Activated CD4-positive, CD25-positive, alpha-beta regulatory T cell treated with anti-CD3 and anti-CD28 coated beads, Interleukin-2, amount 50 U/mL, for 24 hours (primary cell): ENCODE measurements at regions not wholly inside any gene's neighbourhood (a gene's known extent, or its start where the extent isn't known, plus 50 kb on each side); places are given as distances from the start of the nearest gene placed in this dataset.

Experiments used
- ATAC-seq, 2 donors: fragments of 150-1000 bp; cut with Tn5 transposase; one replicate each; pipeline ENCODE4 v1.10.0; 2021; ENCODE audit warnings: mild to moderate bottlenecking in 1 of 2, moderate library complexity in 1 of 2

GRCh38 chr2:62369541-62370202 is 136.3 kb downstream of the TMEM17 start:
- ATAC-seq, result no peak

- ATAC-seq, result no peak
Measured at GRCh38 chr2:62364791-62365528, 141.0 kb downstream of the TMEM17 start.

DNA sequence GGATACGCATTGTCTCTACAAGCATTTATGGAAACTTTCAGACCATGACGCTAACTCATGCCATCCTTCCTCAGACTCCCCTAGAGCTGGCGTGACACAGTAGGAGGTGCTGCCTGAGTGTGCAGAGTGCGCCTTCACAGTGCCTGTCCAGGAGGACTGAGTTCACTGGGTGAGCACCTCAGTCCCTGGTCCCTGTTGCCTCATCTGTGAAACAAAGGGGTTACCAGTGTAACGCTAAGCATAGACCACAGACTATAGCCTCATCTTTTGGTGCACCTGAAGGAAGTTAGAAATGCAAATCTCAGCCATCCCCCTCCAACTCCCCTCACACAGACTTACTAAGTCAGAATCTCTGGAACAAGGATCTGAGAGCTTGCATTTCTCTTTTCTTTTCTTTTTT is 142.8 kb downstream of the TMEM17 start:
- ATAC-seq, result no peak

DNA sequence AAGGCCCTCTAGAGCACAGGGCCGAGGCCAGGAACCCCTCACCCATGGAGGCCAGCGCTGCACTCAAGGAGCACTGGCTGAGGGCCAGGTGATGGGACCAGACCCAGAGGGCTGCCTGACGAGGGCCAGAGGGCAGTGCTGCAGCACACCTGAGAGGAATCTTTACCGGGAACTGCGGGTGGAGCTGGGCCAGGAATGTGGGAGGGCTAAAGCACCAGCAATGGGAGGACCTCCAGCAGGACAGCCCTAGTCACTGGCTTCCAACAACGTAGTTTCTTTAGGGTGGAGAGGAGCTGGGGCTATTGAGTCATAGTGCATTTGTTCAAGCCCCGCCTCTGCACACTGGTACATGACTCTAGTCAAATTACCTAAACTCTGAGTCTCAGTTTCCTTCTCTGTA is 143.4 kb downstream of the TMEM17 start:
- no peak for ATAC-seq

DNA sequence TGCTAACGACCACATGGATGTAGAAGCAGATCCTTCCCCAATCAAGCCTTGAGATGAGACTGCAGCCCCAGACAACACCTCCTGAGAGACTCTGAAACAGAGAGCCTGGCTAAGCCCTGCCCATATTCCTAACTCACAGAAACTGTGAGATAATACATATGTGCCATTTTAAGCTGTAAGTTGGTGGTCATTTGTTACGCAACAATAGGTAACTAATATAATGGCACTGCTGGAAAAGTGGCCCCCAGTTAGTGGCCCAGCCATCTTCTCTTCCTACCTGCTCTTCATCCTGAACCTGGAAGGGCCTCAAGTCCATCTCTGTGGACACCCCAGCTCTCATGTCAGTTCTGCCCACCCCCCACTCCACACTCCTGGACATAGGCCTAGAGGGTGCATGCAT is 144.0 kb downstream of the TMEM17 start:
- ATAC-seq, result no peak

DNA sequence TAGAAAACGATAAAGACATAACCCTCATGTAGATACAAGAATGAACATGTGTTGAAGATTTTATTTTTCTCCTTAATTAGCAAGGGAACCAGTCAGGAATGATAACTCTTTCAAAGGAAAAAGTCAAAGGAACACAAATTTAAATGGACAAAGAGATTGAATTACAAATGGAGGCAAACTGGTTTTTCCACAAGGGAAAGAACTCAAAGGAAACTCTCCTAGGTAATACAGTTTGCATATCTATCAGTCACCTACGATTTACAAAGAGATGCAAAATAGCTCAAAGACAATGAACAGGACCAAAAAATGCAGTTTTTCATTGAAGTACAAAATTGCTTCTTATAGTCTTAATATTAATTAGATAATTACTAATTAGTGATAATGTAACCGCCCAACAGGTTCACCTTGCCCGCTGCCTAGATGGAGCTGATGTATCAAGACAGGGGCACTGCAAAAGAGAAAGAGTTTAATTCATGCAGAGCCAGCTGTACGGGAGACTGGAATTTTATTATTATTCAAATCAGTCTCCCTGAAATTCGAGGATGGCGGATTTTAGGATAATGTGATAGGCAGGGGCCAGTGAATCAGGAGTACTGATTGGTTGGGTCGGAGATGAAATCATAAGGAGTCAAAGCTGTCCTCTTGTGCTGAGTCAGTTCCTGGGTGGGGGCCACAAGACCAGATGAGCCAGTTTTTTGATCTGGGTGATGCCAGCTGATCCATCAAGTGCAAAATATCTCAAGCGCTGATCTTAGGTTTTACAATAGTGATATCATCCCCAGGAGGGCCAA is 151.0 kb downstream of the TMEM17 start:
- no peak for ATAC-seq

DNA sequence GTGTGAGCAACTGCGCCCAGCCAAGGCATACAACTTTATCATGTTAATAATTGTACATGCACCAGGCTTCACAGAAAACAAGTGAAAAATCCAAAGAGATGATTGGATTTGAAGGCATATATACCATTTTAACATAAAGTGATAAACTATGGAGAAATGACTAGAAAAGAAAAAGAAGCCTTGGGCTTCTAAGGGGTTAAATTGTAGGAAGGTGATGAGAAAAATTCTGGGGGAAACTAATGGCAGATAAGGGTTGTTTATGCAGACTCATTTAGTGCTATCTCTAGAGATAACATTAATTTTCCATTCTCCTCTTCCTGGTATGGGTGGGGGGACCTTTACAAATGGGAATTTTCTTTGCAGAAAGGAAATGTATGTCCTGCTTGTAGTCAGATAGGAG is 154.0 kb downstream of the TMEM17 start:
- ATAC-seq, result no peak

DNA sequence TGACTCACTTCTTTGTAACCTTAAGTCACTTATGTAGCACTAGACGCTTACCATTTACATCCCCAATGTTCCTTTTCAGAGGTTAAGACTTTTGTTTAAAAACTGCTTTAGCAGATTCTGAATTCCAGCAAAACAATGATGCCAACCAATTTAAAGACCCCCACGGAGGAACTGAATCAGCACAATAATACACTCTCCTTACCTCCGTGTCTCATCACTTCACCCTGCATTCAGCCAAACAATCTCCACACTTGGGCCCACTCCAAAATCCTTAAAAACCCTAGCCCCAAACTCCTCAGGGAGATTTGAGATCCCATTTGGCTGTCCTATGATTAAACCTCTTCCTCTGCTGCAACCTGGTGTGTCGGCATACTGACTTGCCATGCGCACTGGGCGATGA is 153.9 kb downstream of the B3GNT2 start:
- ATAC-seq, result no peak

GRCh38 chr2:62348700-62349099 is 152.8 kb downstream of the B3GNT2 start:
- no peak for ATAC-seq

DNA sequence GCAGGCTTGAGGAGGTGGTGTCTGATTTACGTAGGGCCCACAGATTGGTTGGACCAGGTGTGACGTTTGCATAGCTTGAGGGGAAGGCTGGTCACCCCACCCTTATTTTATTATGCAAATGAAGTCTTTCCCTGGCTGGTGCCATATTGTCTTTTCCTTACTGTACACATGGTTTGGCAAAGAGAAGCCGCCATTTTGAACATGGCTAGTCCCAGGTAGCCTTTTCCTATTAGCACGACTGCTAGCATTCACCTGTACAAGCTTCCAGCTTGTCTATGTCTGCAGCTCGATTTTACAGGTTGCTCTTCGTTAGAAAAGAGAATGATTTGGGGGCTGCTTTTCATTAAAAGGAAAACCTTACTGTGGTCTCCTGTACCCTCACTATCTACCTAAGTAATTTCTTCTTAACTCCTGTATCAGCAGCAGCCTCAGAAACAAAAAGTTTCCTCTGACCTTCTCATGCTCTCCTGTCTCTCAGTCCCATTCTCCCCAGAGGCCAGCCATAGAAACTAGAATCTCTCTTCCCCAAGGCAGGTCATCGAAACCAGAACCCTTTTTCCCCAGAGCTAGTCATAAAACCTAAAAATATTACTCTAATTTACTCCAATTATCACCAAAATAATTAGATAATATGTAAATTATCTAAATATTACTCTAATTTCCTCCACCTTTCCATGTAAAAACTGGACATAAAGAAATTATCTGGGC is 151.8 kb downstream of the B3GNT2 start:
- ATAC-seq, result no peak

DNA sequence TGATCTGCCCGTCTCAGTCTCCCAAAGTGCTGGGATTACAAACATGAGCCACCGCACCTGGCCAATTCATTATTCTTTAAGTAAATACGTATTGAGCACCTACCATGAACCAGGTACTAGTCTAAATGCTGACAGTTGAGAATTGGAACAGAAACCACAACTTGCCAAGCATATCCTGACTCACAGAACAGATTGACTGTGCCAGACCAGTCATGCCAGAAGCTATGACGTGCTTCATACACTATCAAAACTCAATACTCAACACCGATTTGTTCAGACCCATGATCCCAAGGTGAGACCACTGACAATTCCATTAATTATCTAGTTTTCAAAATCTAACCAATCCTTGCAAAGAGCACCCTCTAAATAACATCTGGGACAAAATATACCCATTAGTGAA is 148.6 kb downstream of the B3GNT2 start:
- ATAC-seq, result peak; percentile 79 to 89

- ATAC-seq, result no peak
Measured at GRCh38 chr2:62343636-62344337, 147.9 kb downstream of the B3GNT2 start.

DNA sequence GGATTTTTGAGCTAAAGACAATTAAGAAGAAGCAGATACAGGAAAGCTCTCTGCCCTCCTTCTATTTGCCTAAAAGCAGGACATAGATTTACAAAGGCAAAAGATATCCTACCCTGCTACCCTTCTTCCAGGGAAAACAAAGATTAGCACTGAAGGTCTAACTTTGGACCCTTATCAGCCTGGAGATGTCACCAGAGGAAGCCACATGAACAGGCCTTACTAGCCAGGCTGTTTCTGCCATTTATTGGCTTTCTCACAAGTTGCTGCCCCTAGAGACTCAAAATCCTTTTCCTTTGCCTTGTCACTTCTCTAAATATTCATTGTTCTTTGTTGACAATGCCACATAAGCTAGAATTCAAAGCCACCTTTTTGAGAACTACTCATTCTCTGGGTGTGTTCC is 147.3 kb downstream of the B3GNT2 start:
- ATAC-seq, result no peak

GRCh38 chr2:62340994-62341484 is 145.1 kb downstream of the B3GNT2 start:
- peak in 1 of 2 donors; percentile 33 for ATAC-seq

GRCh38 chr2:62339837-62340236 is 143.9 kb downstream of the B3GNT2 start:
- no peak for ATAC-seq

DNA sequence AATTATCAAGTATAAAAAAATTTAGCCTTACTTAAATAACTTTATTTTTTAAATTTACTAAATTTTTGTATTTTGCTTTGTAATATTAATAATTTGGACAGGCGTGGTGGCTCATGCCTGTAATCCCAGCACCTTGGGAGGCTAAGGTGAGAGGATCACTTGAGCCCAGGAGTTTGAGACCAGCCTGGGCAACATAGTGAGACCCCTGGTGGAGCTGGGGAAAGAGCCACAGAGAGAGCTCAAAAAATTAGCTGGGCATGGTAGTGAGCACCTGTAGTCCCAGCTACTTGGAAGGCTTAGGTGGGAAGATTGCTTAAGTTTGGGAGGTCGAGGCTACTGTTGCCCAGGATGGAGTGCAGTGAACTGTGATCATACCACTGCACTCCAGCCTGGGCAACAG is 143.5 kb downstream of the B3GNT2 start:
- no peak for ATAC-seq

DNA sequence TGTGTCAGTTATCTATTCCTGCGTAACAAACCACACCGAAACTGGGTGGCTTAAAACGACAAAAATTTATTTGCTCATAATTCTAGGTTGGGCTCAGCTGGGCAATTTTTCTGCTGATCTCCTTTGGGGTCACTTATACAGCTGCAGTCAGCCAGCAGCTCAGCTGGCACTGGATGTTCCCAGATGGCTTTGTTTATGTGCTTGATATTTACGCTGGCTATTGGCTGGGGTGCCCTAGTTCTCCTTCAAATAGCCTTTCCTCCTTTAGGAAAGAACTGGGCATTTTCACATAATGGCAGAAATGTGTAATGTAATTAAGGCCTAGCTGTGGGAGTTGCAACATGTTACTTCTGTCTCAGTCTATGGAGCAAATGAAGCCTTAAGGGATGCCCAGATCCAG is 142.2 kb downstream of the B3GNT2 start:
- ATAC-seq, result no peak

- ATAC-seq, result no peak
Measured at GRCh38 chr2:62337403-62337802, 141.5 kb downstream of the B3GNT2 start.

- ATAC-seq, result no peak
Measured at GRCh38 chr2:62335612-62336011, 139.7 kb downstream of the B3GNT2 start.

DNA sequence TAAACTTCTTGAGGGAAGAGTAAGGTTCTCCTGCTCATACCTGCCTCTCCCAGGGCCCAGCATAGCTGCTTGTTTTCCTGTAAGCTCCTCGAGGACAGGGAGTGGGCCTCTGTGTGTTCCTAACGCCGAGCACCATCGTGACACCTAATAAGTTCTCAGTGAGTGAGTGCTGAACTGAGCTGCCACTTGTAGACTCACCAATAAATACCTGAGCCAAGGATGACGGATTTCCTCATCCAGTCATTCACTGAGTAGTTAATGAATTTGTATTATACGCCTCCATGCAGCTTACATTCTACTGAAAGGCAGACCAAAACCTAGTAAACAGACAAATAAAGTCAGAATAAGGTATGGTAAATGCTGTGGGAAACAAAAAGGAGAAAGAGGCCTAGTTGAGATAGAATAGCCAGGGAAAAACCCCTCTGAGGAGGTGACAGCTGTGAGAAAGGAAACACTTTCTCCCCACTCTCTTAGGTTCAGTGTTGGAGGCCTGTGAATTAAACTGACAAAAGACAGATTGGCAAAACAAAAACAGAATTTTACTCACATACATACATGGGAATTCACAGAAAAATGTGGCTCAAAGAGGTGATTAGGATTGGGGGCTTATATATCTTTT is 138.6 kb downstream of the B3GNT2 start:
- peak in 1 of 2 donors; percentile 37 for ATAC-seq

DNA sequence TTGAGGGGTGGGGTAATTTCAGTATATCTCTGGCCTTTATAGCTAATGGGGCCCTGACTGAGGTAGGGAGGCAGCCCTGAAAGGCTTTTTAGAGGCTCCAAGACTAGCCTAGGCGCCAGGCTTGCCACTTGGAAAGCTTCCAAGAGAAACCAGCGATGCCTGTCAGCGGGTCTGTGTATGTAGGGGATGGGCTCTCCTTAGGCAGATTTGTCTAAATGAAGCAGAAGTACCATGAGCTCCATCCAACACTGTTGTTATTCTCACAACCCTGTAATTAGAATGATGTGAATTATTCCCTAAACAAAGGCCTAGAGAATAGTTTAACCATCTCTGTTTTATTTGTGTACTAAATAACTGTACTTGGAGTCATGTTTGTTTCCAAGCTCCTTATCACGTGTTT is 138.1 kb downstream of the B3GNT2 start:
- ATAC-seq, result no peak

- ATAC-seq, result no peak
Measured at GRCh38 chr2:62330959-62331358, 135.0 kb downstream of the B3GNT2 start.
